Ovary (tissue), 7 donors: ENCODE measurements at regions not wholly inside any gene's neighbourhood (a gene's known extent, or its start where the extent isn't known, plus 50 kb on each side); places are given as distances from the start of the nearest gene placed in this dataset.

ENCODE experiments used
- DNase-seq, 5 donors: peaks; one replicate each; pipeline ENCODE4 v3.0.0-alpha.2; 2019 to 2020
- H3K27ac ChIP-seq, 2 donors: fragments of 200-600 bp; one replicate each; pipeline versions ENCODE4 v1.5.1 to v1.8.0; 2019 to 2022
- H3K27me3 ChIP-seq: fragments of 200-600 bp; one replicate; pipeline ENCODE4 v1.8.0; 2022
- H3K36me3 ChIP-seq: fragments of 200-600 bp; sonication (generic); one replicate; pipeline ENCODE4 v1.5.1; 2019
- H3K4me1 ChIP-seq: one replicate; pipeline ENCODE4 v1.8.1; 2013; ENCODE audit warnings: mild to moderate bottlenecking, moderate library complexity; ENCODE audit not compliant: insufficient read depth
- H3K4me3 ChIP-seq: fragments of 200-600 bp; sonication (generic); one replicate; pipeline ENCODE4 v1.5.1; 2017
- H3K9me3 ChIP-seq, 2 donors: fragments of 200-600 bp in 1 of 2; sonication (generic) in 1 of 2; one replicate each; pipeline versions ENCODE4 v1.5.1 to v1.8.1; 2013 to 2019; ENCODE audit warnings: mild to moderate bottlenecking in 1 of 2, moderate library complexity in 1 of 2
- CTCF ChIP-seq, 3 donors: fragments of 450-650 bp in 2 of 3; fragments of 200-600 bp in 1 of 3; IDR thresholded peaks; one replicate each; pipeline versions ENCODE4 v1.5.1 to v1.8.0; 2016 to 2022; ENCODE audit warnings: antibody characterized with exemption in 3 of 3, mild to moderate bottlenecking in 1 of 3
- EP300 ChIP-seq: sonication (generic); formaldehyde crosslinking; IDR thresholded peaks from one replicate; pipeline ENCODE4 v1.6.1; 2017; ENCODE audit warnings: antibody characterized with exemption
- POLR2A ChIP-seq: fragments of 450-650 bp; IDR thresholded peaks from one replicate; pipeline ENCODE4 v1.6.1; 2017; ENCODE audit warnings: antibody characterized with exemption, mild to moderate bottlenecking, moderate library complexity
- WGBS, 3 donors: extraction: QIAGEN DNeasy Blood & Tissue Kit in 1 of 3; methylation state at CpG; one replicate each; pipeline versions ENCODE4 v1.1.5 to v1.1.7; 2013 to 2017; 5-methylcytosine and 5-hydroxymethylcytosine counted together
- intact Hi-C, 4 donors: fragments of 100-400 bp; cut with DNase I; formaldehyde crosslinking; loops; one replicate each; pipeline versions ENCODE4 v1.11.0 to v1.15.1; 2022 to 2023
- donor health status: DM: no; HTN: no; CAD: no; lungs with moderate emphysema.
- donor health status: DM: no; HTN: no; CAD: no.
- donor health status: Bipolar disorder and iron deficiency.
- donor health status: DM: no; HTN: no; CAD: no.
- donor health status: DM: yes; HTN: yes; CAD: no.

GRCh38 chrX:9102956-9103355, 69.0 kb upstream of the FAM9B start:
- no peak overlapping the region for H3K4me3 ChIP-seq
- no peak overlapping the region for H3K27ac ChIP-seq
- intact Hi-C loops = no loop called here
- DNase-seq = no peak
- no peak for TF ChIP-seq CTCF (IDR thresholded peaks at IDR 0.05)
- no peak for TF ChIP-seq POLR2A
- no peak for TF ChIP-seq EP300
- H3K9me3 ChIP-seq = no peaks in the 10 kb centered on the region
- no peaks in the 10 kb centered on the region for H3K4me1 ChIP-seq
- WGBS, 3 donors = 31 to 41% (median 34%) methylated on average over 4 of the region's 4 CpGs
- H3K36me3 ChIP-seq = no peaks in the 10 kb centered on the region
- H3K27me3 ChIP-seq = no peaks in the 10 kb centered on the region

- Histone ChIP-seq H3K36me3 (no peaks in the 10 kb centered on the region), H3K27ac (no peak overlapping the region), H3K27me3 (no peaks in the 10 kb centered on the region), H3K4me3 (no peak overlapping the region), H3K4me1 (no peaks in the 10 kb centered on the region), H3K9me3 (no peaks in the 10 kb centered on the region)
- no peak for TF ChIP-seq EP300
- no peak for TF ChIP-seq POLR2A
- 33 to 58% (median 45%) methylated on average over 1 of the region's 1 CpG for WGBS, 3 donors
- DNase-seq = no peak
- intact Hi-C loops = no loop called here
Measured at GRCh38 chrX:9108054-9108453, 74.1 kb upstream of the FAM9B start.

GRCh38 chrX:9110808-9111207, 76.9 kb upstream of the FAM9B start:
- no peak overlapping the region for H3K4me3 ChIP-seq
- no peak overlapping the region for H3K27ac ChIP-seq
- intact Hi-C loops = no loop called here
- TF ChIP-seq POLR2A (no peak), CTCF (IDR thresholded peaks at IDR 0.05) (no peak), EP300 (no peak)
- H3K4me1 ChIP-seq = no peaks in the 10 kb centered on the region
- 59 to 66% (median 60%) methylated on average over 5 of the region's 5 CpGs for whole genome bisulfite sequencing, 3 donors
- no peaks in the 10 kb centered on the region for H3K36me3 ChIP-seq
- no peaks in the 10 kb centered on the region for H3K9me3 ChIP-seq
- H3K27me3 ChIP-seq = no peaks in the 10 kb centered on the region
- no peak for DNase-seq

- DNase-seq = no peak
- Histone ChIP-seq H3K4me1 (no peaks in the 10 kb centered on the region), H3K9me3 (no peaks in the 10 kb centered on the region), H3K36me3 (no peaks in the 10 kb centered on the region), H3K4me3 (no peak overlapping the region), H3K27me3 (no peaks in the 10 kb centered on the region), H3K27ac (no peak overlapping the region)
- 83 to 91% (median 83%) methylated on average over 2 of the region's 2 CpGs for WGBS, 3 donors
- intact Hi-C loops = no loop called here
- TF ChIP-seq POLR2A (no peak), EP300 (no peak), CTCF (IDR thresholded peaks at IDR 0.05) (no peak)
Measured at GRCh38 chrX:9114245-9114644, 80.3 kb upstream of the FAM9B start.

GRCh38 chrX:9117851-9118250, 83.9 kb upstream of the FAM9B start:
- WGBS, 3 donors = 81 to 87% (median 83%) methylated on average over 1 of the region's 1 CpG
- TF ChIP-seq CTCF (IDR thresholded peaks at IDR 0.05) = no peak
- no peak for TF ChIP-seq EP300
- TF ChIP-seq POLR2A = no peak
- no peak for DNase-seq
- no peak overlapping the region for H3K4me3 ChIP-seq
- H3K4me1 ChIP-seq = no peaks in the 10 kb centered on the region
- no peak overlapping the region for H3K27ac ChIP-seq
- intact Hi-C loops = no loop called here
- no peaks in the 10 kb centered on the region for H3K36me3 ChIP-seq
- no peaks in the 10 kb centered on the region for H3K9me3 ChIP-seq
- H3K27me3 ChIP-seq = no peaks in the 10 kb centered on the region
